NCI-H2107 (cell line): ENCODE measurements at regions not wholly inside any gene's neighbourhood (a gene's known extent, or its start where the extent isn't known, plus 50 kb on each side); places are given as distances from the start of the nearest gene placed in this dataset.

Experiments used
- DNase-seq: peaks from one replicate; lab custom pipeline; 2025; lab: John Stamatoyannopoulos, UW

- no peak for DNase-seq
Measured at GRCh38 chr10:105545101-105545500, 904.0 kb downstream of the SORCS3 start.

DNA sequence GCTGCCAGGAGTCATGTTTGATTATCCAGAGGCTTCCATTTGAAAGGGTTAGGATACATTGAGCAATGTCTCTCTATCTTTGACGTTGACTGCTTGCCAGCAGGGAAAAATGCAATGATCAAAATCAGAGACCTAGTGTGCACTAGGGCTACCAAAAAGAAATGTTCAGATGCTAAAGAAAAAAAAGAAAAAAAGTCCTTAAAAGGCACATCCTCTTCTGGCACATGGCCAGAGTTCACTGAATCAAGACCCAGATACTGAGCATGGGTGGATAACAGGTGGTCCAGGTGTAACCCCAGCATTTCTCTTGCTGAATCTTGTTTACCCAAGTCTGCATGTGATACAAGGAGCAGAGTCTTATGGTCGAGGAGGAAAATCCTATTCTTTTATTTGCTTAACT lies 899.3 kb downstream of the SORCS3 start:
- DNase-seq: no peak

GRCh38 chr10:105538874-105539273 lies 897.8 kb downstream of the SORCS3 start:
- DNase-seq: no peak

- DNase-seq: no peak
Measured at GRCh38 chr10:105535478-105535877, 894.4 kb downstream of the SORCS3 start.

GRCh38 chr10:105534086-105534485 lies 893.0 kb downstream of the SORCS3 start:
- no peak for DNase-seq

DNA sequence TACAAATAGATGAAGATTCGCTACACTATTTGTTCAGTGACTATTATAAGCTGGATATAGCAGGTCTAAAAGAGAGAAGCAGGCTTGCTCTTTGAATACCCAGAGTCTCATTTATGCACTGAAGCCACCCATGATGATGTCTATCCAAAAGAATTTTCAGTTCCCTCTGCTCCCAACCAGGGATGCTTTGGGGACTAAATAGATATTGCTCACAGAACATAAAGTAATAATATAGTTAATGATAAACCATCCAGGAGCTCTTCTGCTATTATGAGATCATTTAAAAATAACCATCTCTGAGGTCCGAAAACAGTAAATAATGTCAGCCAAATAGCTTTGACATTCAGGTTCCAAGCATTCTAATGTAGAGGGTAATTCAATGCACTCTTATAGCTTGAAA lies 875.4 kb downstream of the SORCS3 start:
- no peak for DNase-seq

DNA sequence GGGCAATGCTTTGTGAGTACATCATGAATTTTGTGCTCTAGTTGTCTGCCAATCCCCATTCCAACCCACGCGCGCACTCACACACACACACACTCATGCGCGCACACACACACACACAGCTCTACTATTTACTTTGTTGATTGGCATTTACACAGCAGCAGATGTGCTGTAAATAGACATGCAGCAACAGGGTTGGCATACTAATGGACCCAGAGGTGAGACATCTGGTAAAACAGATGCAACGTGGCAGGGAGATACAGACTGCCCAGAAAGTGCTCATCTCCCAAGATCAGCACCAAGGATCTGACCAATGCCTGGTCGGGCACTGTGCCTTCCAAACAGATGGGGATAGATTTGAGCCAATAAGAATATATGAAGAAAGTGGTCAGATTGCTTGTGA lies 873.0 kb downstream of the SORCS3 start:
- no peak for DNase-seq

DNA sequence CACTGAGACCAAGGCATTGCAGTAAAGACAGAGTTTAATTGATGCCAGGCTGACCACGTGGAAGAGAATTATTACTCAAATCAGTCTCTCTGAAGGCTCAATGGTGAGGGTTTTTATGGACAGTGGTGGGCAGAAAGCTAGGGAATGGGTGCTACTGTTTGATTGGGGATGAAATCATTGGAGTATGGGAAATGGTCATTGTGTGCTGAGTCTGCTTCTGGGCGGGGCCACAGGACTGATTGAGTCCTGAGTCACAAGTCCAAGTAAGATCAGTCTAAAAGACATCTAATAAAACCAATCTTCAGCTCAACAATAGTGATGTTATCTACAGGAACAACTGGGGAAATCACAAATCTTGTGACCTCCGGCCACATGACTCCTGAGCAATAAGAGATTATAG lies 868.4 kb downstream of the SORCS3 start:
- no peak for DNase-seq

GRCh38 chr10:105506262-105506661 lies 865.2 kb downstream of the SORCS3 start:
- DNase-seq: no peak

DNA sequence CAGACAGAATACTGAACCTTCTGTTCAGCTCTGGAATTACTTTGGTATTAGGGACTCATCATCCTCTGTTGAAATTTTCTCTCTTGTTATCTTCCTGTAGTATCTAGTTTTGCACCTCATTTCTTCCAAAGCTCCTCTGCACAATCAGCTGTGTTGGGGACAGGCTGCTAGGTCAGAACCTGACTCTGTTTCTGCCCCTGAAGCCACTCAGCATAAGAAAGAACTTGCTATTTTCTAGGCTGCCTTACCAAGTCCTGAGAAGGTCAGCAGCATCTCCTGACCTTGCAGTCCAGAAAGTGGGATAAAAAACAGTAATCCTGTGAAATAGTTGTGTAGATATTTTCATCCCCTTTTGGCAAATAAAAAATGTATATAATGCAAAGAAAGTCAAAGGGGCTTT lies 862.6 kb downstream of the SORCS3 start:
- DNase-seq: no peak

- no peak for DNase-seq
Measured at GRCh38 chr10:105502058-105502457, 861.0 kb downstream of the SORCS3 start.

DNA sequence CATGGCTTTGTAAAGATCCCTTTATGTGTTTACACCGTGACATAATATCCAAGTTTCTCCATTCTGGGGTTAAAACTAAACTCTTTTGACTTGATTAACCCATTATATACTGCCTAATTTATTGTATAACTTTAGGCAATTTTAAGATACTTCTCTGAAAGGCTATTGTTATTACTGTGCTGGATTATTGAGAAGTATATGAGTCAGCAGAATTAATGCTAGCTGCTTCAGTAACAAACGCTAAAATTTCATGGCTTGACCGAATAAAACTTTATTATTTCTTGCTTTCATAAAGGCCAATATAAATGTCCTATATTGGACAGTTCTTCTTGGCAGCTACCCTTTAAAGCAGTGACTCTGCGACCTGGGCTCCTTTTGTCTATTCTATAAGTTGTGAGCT lies 853.9 kb downstream of the SORCS3 start:
- DNase-seq: no peak

GRCh38 chr10:105494303-105494702 lies 853.2 kb downstream of the SORCS3 start:
- DNase-seq: no peak

DNA sequence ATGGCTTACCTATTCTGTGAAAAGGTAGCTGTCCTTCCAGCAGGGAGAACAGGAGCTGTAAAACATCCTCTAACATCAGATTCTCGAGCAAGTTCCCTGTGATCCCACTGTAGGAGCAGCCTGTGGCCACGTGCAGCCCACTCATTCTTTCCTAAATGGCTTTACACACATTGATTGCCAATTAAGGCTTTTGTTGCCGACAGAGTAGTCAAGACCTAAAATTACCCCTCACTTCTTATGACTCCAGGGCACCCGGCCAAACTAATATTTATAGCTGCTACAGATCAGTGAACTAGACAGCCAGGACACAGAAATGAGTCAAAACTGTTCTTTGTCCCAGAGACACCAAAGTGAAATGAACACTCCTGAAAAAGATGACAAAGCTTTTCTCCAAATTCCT lies 832.1 kb downstream of the SORCS3 start:
- no peak for DNase-seq

DNA sequence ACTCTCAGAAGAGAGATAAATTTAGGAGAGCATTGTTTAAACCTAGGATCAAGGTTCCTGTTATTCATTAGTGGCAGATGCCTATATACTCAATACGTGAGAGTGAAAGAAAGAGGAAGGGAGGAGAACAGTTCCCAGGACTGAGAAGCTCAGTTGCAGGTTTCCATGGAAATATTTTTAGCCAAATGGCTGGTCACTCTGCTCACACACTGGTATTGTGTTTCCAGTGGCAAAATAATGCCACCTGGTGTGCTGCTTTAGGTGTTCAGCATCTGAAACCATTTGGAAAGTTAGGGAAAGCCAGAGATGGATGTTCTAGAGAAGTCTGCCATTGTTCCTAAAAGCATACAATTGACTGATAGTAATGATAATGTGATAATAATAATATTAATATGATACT lies 827.7 kb downstream of the SORCS3 start:
- DNase-seq: no peak

GRCh38 chr10:105466521-105466920 lies 825.4 kb downstream of the SORCS3 start:
- no peak for DNase-seq

DNA sequence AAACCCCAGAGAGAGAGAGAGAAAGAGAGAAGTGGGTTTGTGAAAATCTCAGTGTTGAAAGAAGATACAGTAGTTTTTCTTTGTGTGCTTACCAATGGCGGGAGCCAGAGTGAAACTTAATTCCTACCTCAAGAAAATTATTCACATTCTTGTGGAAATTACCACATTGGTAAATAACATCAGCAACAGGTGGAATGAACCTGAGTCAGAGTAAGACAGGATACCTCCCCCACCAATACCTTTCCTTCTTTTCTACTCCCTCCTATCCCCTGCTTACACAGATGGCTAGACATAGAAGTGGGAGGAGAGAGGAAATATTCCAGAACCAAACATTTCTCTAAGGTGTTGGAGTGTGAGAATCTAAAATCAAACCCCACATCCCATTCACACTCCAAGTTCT lies 793.9 kb downstream of the SORCS3 start:
- no peak for DNase-seq

DNA sequence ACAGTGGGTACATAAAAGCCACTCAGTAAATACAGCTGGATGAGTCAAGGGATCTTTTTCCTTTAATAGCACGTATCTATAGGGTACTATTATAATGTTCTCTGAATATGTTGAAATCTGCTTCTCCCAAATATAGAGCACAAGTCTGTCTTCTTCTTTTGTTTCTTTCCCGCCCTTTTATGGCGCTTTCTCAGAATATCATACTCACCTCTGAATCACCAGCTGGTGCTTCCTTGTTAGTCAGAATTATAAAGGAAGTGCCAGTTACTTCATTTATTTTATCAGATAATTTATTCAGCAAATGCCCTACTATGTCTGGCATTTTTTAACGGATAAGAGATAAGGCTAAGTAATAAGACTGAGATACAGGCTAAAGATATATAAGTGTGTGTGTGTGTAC lies 772.9 kb downstream of the SORCS3 start:
- DNase-seq: no peak

DNA sequence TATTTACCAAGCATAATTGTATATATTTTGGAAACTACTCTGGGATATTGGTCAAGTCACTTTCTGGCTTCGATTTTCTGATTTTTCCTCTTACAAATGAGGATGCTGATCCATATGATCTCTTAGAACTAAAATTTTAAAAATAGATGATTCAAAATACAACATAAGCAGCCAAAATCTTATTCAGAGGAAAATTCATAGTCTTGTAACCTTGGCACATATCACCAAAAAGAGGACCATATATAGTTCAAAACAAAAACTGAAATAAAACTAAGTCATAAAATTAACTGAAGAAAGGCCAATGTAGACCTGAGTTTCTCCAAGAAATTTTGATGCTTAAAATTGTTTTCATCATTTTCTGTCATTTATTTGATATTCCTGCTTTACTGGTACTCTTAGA lies 768.3 kb downstream of the SORCS3 start:
- no peak for DNase-seq

DNA sequence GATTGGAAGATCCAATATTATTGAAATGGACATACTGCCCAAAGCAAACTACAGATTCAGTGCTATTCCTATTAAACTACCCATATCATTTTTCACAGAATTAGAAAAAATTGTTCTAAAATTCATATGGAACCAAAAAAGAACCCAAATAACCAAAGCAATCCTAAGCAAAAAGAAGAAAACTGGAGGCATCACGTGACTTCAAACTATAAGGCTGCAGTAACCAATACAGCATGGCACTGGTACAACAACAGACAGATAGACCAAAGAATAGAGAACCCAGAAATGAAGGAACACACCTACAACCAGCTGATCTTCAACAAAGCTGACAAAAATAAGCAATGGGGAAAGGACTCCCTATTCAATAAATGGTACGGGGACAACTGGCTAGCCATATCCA lies 765.4 kb downstream of the SORCS3 start:
- DNase-seq: no peak

DNA sequence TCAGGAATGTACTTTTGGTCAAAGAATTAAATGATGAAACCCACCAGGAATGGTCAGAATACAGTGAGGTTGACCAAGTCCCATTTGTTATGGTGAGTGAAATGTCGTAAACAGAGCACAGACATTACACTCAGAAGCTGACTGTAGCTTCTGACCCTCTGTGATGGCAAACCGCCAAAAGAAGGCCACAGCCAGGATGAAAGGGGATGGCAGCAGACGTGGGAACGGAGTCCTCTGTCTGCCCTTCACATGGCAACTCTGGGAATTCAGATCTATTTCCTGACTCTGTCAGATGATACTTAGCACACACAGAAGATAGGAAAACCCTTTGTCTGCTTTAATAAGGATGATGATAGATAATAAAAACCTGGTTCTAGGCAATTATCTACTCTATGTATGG lies 757.1 kb downstream of the SORCS3 start:
- no peak for DNase-seq

DNA sequence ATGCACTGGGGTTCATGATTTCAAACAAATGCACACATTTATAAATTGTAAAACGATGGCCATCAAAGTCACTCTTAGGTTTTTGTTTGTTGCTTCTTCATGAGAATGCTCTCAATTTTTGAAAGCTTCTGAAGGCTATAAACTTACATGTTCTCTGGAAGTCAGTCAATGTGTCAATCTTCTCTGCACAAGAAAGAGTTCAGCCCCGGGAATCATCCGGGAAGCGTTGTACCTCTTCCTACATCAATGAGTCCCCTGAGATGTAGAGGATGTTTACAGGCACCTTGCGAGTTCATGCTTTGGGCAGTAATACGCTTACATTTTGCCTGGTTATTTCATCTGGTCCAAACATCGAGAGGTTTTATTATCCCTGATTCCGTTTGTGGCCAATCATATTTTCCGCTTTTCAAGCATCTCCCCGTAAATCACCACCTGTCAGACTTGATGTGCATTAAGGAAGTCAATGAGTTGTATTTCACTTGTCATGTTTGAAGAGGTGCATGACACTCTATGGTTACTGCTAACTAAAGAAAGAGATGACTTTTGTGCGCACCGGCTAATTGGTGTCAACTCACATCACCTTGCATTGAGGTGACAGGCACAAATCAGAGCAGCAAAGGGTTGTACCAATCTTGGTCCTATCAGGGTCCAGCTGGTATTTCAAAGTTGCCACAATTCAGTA lies 750.7 kb downstream of the SORCS3 start:
- DNase-seq: no peak

- no peak for DNase-seq
Measured at GRCh38 chr10:105387971-105388370, 746.9 kb downstream of the SORCS3 start.

- no peak for DNase-seq
Measured at GRCh38 chr10:105383978-105384377, 742.9 kb downstream of the SORCS3 start.

DNA sequence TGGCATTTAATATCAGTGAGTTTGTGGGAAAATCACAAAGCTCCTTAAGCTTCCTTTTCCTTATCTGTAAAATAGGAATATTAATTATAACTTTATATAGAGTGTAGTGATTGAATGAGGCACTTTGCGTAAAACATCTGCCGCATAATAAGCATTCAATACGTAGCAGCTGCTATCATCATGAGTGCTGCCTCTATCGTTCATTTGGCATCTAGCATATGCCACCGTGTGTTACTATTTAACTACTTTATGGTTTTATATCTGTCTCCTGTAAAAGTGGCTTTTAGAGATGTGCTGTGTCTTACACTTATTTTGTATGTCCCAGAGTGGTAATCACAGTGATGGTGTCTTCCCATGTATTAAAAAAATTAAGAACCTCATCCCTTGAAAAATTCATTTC lies 729.6 kb downstream of the SORCS3 start:
- DNase-seq: no peak
